ENCODE measurements at regions not wholly inside any gene's neighbourhood (a gene's known extent, or its start where the extent isn't known, plus 50 kb on each side); places are given as distances from the start of the nearest gene placed in this dataset.

- Histone ChIP-seq H3K27me3 (ENCODE audit: insufficient read depth, low read length) (peaks cover 5% of the 10 kb centered on the region; the same call in 1 of the 2 replicates), H3K36me3 (ENCODE audit: control insufficient read depth in 1 of 2, insufficient read depth in 2 of 2, low read length in 2 of 2) (no peaks in the 10 kb centered on the region), H2AFZ (ENCODE audit: low read depth, low read length, poor library complexity, severe bottlenecking) (no peak overlapping the region), H3K4me2 (ENCODE audit: low read length) (no peak overlapping the region), H3K4me1 (ENCODE audit: control insufficient read depth in 1 of 2, insufficient read depth in 2 of 2, low read length in 2 of 2) (peaks cover 0 to 7% of the 10 kb centered on the region in 2 experiments; a peak in 1 of 4 replicates), H3K79me2 (ENCODE audit: insufficient read depth, low read length) (no peaks in the 10 kb centered on the region), H3K4me3 (replicated peaks in 1 of 2; ENCODE audit: low read depth in 1 of 2, low read length in 2 of 2) (no peak overlapping the region), H4K20me1 (ENCODE audit: insufficient read depth) (no peaks in the 10 kb centered on the region), H3K9me2 (ENCODE audit: insufficient read depth) (no peaks in the 10 kb centered on the region), H3K27ac (ENCODE audit: low read depth, low read length) (no peak overlapping the region), H3K9me3 (ENCODE audit: control insufficient read depth in 1 of 2, insufficient read depth in 1 of 2, low read depth in 1 of 2, low read length in 2 of 2) (no peaks in the 10 kb centered on the region), H3K9ac (ENCODE audit: low read length) (no peak overlapping the region)
- TF ChIP-seq REST (IDR thresholded peaks at IDR 0.05; ENCODE audit: low read depth) (no peak), SIN3A (IDR thresholded peaks at IDR 0.05; ENCODE audit: low read depth) (no peak), ELF1 (IDR thresholded peaks at IDR 0.05; ENCODE audit: borderline replicate concordance, low read depth) (no peak), CEBPB (IDR thresholded peaks at IDR 0.05; ENCODE audit: low read depth) (no peak), POLR2A (IDR thresholded peaks at IDR 0.05; ENCODE audit: borderline replicate concordance, extremely low read depth, insufficient read depth, insufficient read length) (no peak), EZH2 (IDR thresholded peaks at IDR 0.05) (no peak), FOSL1 (IDR thresholded peaks at IDR 0.05; ENCODE audit: low read depth) (no peak), MAX (IDR thresholded peaks at IDR 0.05) (no peak), CTCF (IDR thresholded peaks at IDR 0.05 in 2 of 3, conservative IDR thresholded peaks at IDR 0.05 in 1 of 3; ENCODE audit: borderline replicate concordance in 1 of 3, insufficient read depth in 1 of 3, low read depth in 2 of 3, low read length in 2 of 3) (no peak), ZFX (IDR thresholded peaks at IDR 0.05) (no peak), SRF (IDR thresholded peaks at IDR 0.05; ENCODE audit: low read depth) (no peak), JUND (IDR thresholded peaks at IDR 0.05) (no peak), ZNF274 (IDR thresholded peaks at IDR 0.05; ENCODE audit: low read depth, low read length) (no peak), TCF7L2 (IDR thresholded peaks at IDR 0.05; ENCODE audit: borderline replicate concordance, extremely low read depth, insufficient read depth, insufficient read length) (no peak)
- no TSS peak for BruUV-seq (replicated peaks)
- DNase-seq (ENCODE audit: low read depth, low spot score) = no peak
- ChIA-PET POLR2A (no interaction called here), RAD21 (ENCODE audit: low non-redundant PET in 1 of 2, low total read pairs in 2 of 2, uncharacterized antibody in 2 of 2, unreplicated experiment in 2 of 2) (no interaction called here), CTCF (no interaction called here)
- intact Hi-C loops (cut with micrococcal nuclease) = no loop called here
- no peak for ATAC-seq
Measured at GRCh38 chr7:155219154-155219531, 78.5 kb upstream of the INSIG1 start.
